ENCODE measurements at regions not wholly inside any gene's neighbourhood (a gene's known extent, or its start where the extent isn't known, plus 50 kb on each side); places are given as distances from the start of the nearest gene placed in this dataset.

DNA sequence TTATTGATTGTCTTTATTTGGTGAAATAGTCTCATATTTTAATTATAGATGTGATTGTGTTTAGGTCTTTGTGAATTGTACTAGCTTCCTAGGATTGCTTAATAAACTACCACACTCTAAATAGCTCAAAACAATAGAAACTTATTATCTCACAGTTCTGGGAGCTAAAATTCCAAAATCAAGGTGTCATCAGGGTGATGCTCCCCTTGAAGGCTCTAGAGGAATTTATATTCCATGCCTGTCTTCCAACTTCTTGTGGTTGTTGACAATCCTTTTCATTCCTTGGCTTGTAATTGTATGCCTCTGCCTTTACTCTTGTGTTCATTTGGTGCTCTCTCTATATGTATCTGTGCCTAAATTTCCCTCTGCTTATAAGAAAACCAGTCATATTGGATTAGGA, 155.3 kb upstream of the AKR1E2 start:
- TF ChIP-seq, protein P1, sequence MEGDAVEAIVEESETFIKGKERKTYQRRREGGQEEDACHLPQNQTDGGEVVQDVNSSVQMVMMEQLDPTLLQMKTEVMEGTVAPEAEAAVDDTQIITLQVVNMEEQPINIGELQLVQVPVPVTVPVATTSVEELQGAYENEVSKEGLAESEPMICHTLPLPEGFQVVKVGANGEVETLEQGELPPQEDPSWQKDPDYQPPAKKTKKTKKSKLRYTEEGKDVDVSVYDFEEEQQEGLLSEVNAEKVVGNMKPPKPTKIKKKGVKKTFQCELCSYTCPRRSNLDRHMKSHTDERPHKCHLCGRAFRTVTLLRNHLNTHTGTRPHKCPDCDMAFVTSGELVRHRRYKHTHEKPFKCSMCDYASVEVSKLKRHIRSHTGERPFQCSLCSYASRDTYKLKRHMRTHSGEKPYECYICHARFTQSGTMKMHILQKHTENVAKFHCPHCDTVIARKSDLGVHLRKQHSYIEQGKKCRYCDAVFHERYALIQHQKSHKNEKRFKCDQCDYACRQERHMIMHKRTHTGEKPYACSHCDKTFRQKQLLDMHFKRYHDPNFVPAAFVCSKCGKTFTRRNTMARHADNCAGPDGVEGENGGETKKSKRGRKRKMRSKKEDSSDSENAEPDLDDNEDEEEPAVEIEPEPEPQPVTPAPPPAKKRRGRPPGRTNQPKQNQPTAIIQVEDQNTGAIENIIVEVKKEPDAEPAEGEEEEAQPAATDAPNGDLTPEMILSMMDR (IDR thresholded peaks at IDR 0.05; ENCODE audit: low read depth, low read length), result no peak
- no peak for TF ChIP-seq POLR2A (IDR thresholded peaks at IDR 0.05; ENCODE audit: extremely low read depth, insufficient read length)
- TF ChIP-seq MYC (IDR thresholded peaks at IDR 0.05; ENCODE audit: low read depth, low read length), result no peak

Data from NB4 (cell line).